GM23338 (cell line): ENCODE measurements at regions not wholly inside any gene's neighbourhood (a gene's known extent, or its start where the extent isn't known, plus 50 kb on each side); places are given as distances from the start of the nearest gene placed in this dataset.

ENCODE experiments used
- ATAC-seq: fragments of 200-7000 bp; cut with Tn5 transposase; 3 replicates; pipeline ENCODE4 v1.9.1; 2020
- DNase-seq: peaks from one replicate; pipeline ENCODE4 v3.0.0-alpha.2; 2015; ENCODE audit warnings: low spot score
- H2AFZ ChIP-seq: fragments of 200-600 bp; sonication (generic); 2 replicates; pipeline ENCODE4 v1.8.0; 2016; ENCODE audit warnings: antibody characterized with exemption, mild to moderate bottlenecking, moderate library complexity
- H3F3A ChIP-seq: fragments of 200-600 bp; sonication (generic); replicated peaks from 2 replicates; pipeline ENCODE4 v1.8.0; 2017; ENCODE audit warnings: antibody characterized with exemption, mixed run types, low read depth
- H3K27ac ChIP-seq: fragments of 200-600 bp; sonication (generic); 2 replicates; pipeline ENCODE4 v1.6.1; 2016; ENCODE audit warnings: low read depth
- H3K27me3 ChIP-seq: fragments of 200-600 bp; sonication (generic); 2 replicates; pipeline ENCODE4 v1.8.0; 2016; ENCODE audit warnings: mild to moderate bottlenecking, mixed run types, moderate library complexity; ENCODE audit not compliant: insufficient read depth
- H3K36me3 ChIP-seq: fragments of 200-600 bp; sonication (generic); 2 replicates; pipeline ENCODE4 v1.8.0; 2016; ENCODE audit warnings: mild to moderate bottlenecking; ENCODE audit not compliant: insufficient read depth
- H3K4me1 ChIP-seq: fragments of 200-600 bp; sonication (generic); 2 replicates; pipeline ENCODE4 v1.8.0; 2016; ENCODE audit warnings: mild to moderate bottlenecking, moderate library complexity; ENCODE audit not compliant: insufficient read depth
- H3K4me2 ChIP-seq: fragments of 200-600 bp; sonication (generic); 2 replicates; pipeline ENCODE4 v1.7.1; 2017; ENCODE audit warnings: mixed run types
- H3K4me3 ChIP-seq: fragments of 200-600 bp; sonication (generic); 2 replicates; pipeline ENCODE4 v1.6.1; 2016; ENCODE audit warnings: mixed run types
- H3K79me2 ChIP-seq: fragments of 200-600 bp; sonication (generic); replicated peaks from 2 replicates; pipeline ENCODE4 v1.8.0; 2017; ENCODE audit warnings: mild to moderate bottlenecking; ENCODE audit not compliant: insufficient read depth
- H3K9me2 ChIP-seq: fragments of 200-600 bp; sonication (generic); 2 replicates; pipeline ENCODE4 v1.8.0; 2017; ENCODE audit not compliant: insufficient read depth
- H4K20me1 ChIP-seq: fragments of 200-600 bp; sonication (generic); replicated peaks from 2 replicates; pipeline ENCODE4 v1.8.0; 2017; ENCODE audit warnings: mild to moderate bottlenecking; ENCODE audit not compliant: insufficient read depth
- H3K27ac Mint-ChIP-seq: 2 replicates; pipeline ENCODE4 v1.8.0; 2020; ENCODE audit warnings: inconsistent platforms, mild to moderate bottlenecking, moderate library complexity, mixed read lengths
- H3K27me3 Mint-ChIP-seq: 3 replicates; pipeline ENCODE4 v1.8.0; 2022; ENCODE audit warnings: low read depth, mild to moderate bottlenecking, moderate library complexity, mixed read lengths, inconsistent platforms; ENCODE audit not compliant: insufficient read depth, poor library complexity
- H3K36me3 Mint-ChIP-seq: 3 replicates; pipeline ENCODE4 v1.8.0; 2021; ENCODE audit warnings: low read depth, mild to moderate bottlenecking, inconsistent platforms, moderate library complexity, mixed read lengths
- H3K4me1 Mint-ChIP-seq: 3 replicates; pipeline ENCODE4 v1.8.0; 2020; ENCODE audit warnings: mild to moderate bottlenecking, inconsistent platforms, mixed read lengths
- H3K4me3 Mint-ChIP-seq: 3 replicates; pipeline ENCODE4 v1.8.0; 2021; ENCODE audit warnings: moderate library complexity, mild to moderate bottlenecking, inconsistent platforms, mixed read lengths
- H3K9me3 Mint-ChIP-seq: 3 replicates; pipeline ENCODE4 v1.8.0; 2020; ENCODE audit warnings: moderate library complexity, mild to moderate bottlenecking, inconsistent platforms, mixed read lengths
- CREB1 ChIP-seq: fragments of 250-450 bp; sonication (Bioruptor Pico); IDR thresholded peaks from 2 replicates; pipeline ENCODE4 v1.5.0; 2020; ENCODE audit warnings: low read depth, mild to moderate bottlenecking, moderate library complexity
- CTCF ChIP-seq, 2 experiments: fragments of 200-600 bp in 1 of 2; sonication (generic) in 1 of 2; conservative IDR thresholded peaks; 2 replicates each; pipeline versions ENCODE4 v1.5.1 to v1.6.1; 2016 to 2017; ENCODE audit warnings: antibody characterized with exemption in 2 of 2, low read depth in 2 of 2, mild to moderate bottlenecking in 2 of 2, moderate library complexity in 1 of 2
- ETS1 ChIP-seq: IDR thresholded peaks from 2 replicates; pipeline ENCODE4 v1.6.1; 2016; ENCODE audit warnings: antibody characterized with exemption
- EZH2 ChIP-seq: fragments of 200-600 bp; sonication (generic); IDR thresholded peaks from one replicate; pipeline ENCODE4 v1.8.0; 2017; ENCODE audit warnings: antibody characterized with exemption, mild to moderate bottlenecking, low read depth; ENCODE audit not compliant: unreplicated experiment
- EZH2phosphoT487 ChIP-seq: fragments of 200-600 bp; sonication (generic); IDR thresholded peaks from one replicate; pipeline ENCODE4 v1.8.1; 2018; ENCODE audit warnings: antibody characterized with exemption; ENCODE audit not compliant: unreplicated experiment
- JUNB ChIP-seq: IDR thresholded peaks from one replicate; pipeline ENCODE4 v1.6.1; 2016; ENCODE audit warnings: antibody characterized with exemption; ENCODE audit not compliant: unreplicated experiment
- NANOG ChIP-seq: IDR thresholded peaks from 2 replicates; pipeline ENCODE4 v1.6.1; 2016; ENCODE audit warnings: antibody characterized with exemption, borderline replicate concordance
- POLR2AphosphoS5 ChIP-seq: IDR thresholded peaks from 2 replicates; pipeline ENCODE4 v1.6.1; 2016; ENCODE audit warnings: antibody characterized with exemption, low read depth
- STAT1 ChIP-seq: IDR thresholded peaks from one replicate; pipeline ENCODE4 v1.6.1; 2016; ENCODE audit warnings: antibody characterized with exemption; ENCODE audit not compliant: unreplicated experiment
- ZNF114 ChIP-seq: fragments of 250-450 bp; sonication (Bioruptor Pico); IDR thresholded peaks from 2 replicates; pipeline ENCODE4 v1.5.0; 2020; ENCODE audit warnings: mild to moderate bottlenecking, moderate library complexity
- ZNF331 ChIP-seq: fragments of 250-450 bp; sonication (Bioruptor Pico); IDR thresholded peaks from 2 replicates; pipeline ENCODE4 v1.5.0; 2020; ENCODE audit warnings: low read depth, mild to moderate bottlenecking, moderate library complexity
- ZNF462 ChIP-seq: fragments of 250-450 bp; sonication (Bioruptor Pico); IDR thresholded peaks from 2 replicates; pipeline ENCODE4 v1.5.0; 2020; ENCODE audit warnings: mild to moderate bottlenecking, moderate library complexity

GRCh38 chr1:4603295-4604110 lies 50.9 kb upstream of the AJAP1 start:
- Histone ChIP-seq H3K27ac (no peak overlapping the region), H2AFZ (no peak overlapping the region), H3K36me3 (no peaks in the 10 kb centered on the region), H3K79me2 (no peaks in the 10 kb centered on the region), H4K20me1 (no peaks in the 10 kb centered on the region), H3K4me2 (no peak overlapping the region), H3K9me2 (no peaks in the 10 kb centered on the region), H3K4me3 (no peak overlapping the region), H3K27me3 (no peaks in the 10 kb centered on the region), H3K4me1 (no peaks in the 10 kb centered on the region), H3F3A (no peaks in the 10 kb centered on the region)
- peaks cover 16% of the 10 kb centered on the region for H3K27me3 Mint-ChIP-seq
- peaks cover 21% of the 10 kb centered on the region for H3K4me1 Mint-ChIP-seq
- ATAC-seq (no peak), DNase-seq (no peak)
- no peak overlapping the region for H3K4me3 Mint-ChIP-seq
- H3K27ac Mint-ChIP-seq: no peak overlapping the region
- peaks cover 30% of the 10 kb centered on the region for H3K9me3 Mint-ChIP-seq
- TF ChIP-seq NANOG (no peak), EZH2phosphoT487 (no peak), EZH2 (no peak), ZNF331 (CRISPR knock-in tag) (no peak), ZNF114 (CRISPR knock-in tag) (no peak), CREB1 (no peak), STAT1 (no peak), POLR2AphosphoS5 (no peak), JUNB (no peak), ZNF462 (CRISPR knock-in tag) (no peak), ETS1 (no peak), CTCF (conservative IDR thresholded peaks at IDR 0.05; ENCODE audit: low read depth in 2 of 2) (no peak)
- H3K36me3 Mint-ChIP-seq: no peaks in the 10 kb centered on the region; the same call in 2 of the 3 replicates
